Pulmonary artery endothelial cell (primary cell): ENCODE measurements at regions not wholly inside any gene's neighbourhood (a gene's known extent, or its start where the extent isn't known, plus 50 kb on each side); places are given as distances from the start of the nearest gene placed in this dataset.

ENCODE experiments used
- DNase-seq: peaks from one replicate; pipeline ENCODE4 v3.0.0-alpha.2; 2011; ENCODE audit warnings: low read depth, low spot score

DNA sequence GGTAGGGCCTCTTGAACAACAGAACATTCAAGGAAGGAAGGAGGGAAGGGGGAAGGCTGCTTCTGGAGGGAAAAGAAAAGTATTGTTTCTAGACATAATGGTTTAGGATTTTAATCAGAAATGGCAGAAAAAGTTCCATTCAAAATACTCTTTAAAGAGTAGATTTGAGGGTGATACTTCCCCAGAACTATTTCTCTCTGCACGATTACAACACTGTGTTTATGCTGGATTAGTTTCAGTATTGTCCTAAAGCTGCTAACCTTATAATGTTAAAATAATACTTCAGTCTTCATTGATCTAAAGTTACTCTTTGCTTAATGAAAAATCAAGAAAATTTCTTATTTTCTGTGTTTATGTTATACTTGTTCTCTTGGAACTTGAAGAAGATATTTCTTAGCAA is 1026.3 kb upstream of the PABPC4L start:
- no peak for DNase-seq

DNA sequence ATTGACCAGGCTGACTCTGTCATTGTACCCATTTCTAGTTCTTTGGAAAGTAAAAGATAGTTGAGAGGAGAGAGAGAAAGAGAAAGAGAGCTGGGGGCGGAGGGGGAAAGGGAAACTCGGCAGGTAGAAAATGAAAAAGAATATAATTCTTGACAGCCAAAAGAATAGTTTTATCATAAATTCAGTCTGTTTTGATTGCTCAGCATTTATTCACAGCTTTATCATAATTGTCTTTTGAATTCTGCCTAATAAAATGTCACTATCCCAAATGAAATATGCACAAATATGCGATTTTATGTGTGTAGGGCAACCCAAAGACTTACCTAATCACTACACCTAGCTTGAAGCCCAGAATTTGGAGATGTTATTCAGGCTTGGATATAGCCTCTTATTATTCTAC is 1024.0 kb upstream of the PABPC4L start:
- no peak for DNase-seq

DNA sequence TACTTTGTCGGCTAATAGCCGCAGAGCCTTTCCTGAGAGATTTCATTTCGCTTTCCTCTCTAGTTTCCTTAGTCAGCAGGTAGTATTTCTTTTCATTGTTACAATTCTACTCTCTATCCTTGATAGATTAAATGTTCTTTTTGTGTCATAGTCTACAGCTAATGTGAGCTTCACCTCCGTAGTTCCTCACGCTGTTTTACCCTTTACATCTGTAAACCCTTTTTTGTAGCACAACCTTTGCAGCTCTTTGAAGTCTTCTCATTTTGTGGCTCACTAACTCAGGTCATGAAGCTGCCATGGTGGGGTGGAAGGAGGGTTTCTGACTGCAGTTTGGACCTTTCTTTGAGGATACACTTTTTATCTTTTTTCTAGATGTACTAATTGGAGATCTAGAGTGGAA is 1008.8 kb upstream of the PABPC4L start:
- no peak for DNase-seq

DNA sequence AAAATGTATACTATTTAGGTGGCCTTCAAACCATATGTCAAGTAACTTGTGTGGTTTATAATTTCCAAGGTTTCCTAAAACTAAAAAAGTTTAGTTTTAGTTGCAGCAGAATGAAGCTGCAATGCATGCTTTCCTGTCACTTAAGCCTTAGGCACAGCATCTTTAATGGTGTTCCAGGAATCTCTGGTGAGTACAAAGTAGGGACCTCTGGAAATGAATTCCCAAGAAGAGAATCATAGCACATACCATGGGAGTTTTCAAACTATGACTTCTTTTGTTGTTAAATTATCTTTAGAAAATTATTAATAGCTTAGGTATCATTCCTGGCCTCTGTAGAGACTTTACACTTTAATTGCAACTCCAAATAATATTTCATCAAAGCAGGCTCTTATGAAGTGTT is 1005.9 kb upstream of the PABPC4L start:
- no peak for DNase-seq

DNA sequence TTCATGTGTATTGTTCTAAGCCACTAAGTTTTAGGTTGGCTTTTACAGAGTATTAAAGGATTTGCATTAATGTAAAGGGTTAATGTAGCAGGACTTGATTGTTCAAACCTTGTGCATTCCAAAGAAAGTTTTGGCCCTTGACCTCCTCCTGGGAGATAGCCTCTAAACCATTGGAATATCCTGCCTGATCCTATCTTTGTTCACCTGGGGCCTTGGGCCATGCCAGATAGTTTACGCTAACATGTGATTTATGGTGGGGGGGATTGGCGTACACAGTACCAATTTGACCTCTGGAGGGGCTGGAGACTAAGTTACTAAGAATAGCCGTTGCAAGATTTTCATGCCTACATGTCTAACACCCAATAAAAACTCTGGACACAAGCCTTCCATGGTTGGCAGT is 1002.7 kb upstream of the PABPC4L start:
- no peak for DNase-seq

DNA sequence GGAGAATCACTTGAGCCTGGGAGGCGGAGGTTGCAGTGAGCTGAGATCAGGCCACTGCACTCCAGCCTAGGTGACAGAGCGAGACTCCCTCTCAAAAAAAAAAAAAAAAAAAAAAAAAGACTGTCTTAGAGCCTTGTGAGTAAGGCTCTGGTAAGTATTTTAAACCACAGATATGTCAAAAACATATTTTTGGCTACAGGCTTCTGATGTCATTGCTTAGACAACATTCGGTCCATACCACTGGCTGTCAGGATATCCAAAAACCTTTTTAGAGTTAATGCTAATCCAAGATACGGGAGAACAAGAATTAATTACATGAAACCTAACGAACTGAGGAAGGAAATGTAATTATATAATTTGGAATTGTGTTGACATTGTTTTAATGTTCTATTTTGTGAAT is 999.5 kb upstream of the PABPC4L start:
- DNase-seq = no peak

DNA sequence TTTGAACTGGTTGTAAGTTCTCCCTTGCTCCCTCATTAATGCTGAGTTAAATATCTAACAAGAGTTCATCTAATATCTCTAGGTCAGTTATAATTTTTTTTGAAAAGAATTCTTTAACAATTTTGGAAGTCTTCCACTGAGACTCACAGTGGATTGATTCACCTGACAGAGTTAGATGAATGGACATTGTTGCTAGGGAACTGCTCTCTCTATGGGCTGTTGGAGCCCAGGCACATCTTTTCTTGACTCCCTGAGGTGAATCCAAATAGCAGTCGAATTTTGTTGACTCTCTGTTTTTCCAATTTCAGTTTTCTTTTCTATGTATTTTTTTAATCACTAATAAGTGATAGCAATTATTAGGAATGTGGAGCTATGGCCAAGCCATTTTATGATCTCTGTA is 996.1 kb upstream of the PABPC4L start:
- no peak for DNase-seq

DNA sequence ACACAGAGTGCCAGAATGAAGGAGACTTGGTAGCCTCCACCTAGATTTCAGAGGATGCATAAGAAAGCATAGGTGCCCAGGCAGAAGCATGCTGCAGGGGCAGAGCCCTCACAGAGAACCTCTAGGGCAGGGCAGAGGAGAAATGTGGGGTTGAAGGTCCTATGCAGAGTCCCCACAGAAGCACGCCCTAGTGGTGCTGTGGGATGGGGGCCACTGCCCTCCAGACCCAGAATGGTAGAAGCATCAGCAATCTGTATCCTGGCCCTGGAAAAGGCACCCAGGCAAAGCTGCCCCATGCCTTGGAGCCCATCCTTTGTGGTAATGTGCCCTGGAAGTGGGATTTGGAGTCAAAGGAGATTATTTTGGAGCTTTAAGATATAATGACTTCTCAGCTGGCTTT is 992.9 kb upstream of the PABPC4L start:
- DNase-seq = no peak

DNA sequence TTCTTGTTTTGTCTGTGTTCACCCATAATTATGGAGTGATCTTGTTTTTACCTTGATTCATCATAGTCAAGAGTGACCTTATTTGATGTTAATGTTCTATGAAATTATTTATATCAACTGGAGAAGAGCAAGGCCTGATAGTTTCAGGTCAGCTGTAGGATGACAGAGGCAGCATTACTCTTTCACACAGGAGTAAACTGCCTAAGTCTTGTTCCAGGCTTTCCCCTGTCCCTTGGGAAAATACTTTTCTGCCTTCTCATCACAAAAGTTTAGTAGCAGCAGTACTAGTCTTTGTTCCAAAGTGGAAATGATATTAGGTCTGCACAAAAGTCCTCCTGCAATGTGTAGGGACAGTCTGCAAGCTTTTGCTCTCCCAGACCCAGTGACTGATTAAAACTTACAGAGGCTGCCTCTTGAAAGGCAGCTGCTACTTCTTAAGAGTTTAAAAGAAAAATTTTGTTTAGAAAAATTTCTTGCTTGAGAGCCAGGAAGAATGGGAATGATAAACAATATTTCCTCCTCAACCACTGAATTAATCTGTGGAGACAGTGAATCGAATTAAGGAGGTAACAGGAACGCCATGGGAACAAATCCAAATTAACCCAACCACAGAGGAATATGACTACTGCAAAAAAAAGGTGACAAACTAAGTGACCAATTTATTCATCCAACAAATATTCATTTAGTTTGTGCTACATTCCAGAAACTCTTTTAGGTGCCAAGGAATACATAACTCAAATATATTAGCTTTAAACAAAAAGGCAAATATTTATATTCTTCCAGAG is 991.4 kb upstream of the PABPC4L start:
- DNase-seq = no peak

DNA sequence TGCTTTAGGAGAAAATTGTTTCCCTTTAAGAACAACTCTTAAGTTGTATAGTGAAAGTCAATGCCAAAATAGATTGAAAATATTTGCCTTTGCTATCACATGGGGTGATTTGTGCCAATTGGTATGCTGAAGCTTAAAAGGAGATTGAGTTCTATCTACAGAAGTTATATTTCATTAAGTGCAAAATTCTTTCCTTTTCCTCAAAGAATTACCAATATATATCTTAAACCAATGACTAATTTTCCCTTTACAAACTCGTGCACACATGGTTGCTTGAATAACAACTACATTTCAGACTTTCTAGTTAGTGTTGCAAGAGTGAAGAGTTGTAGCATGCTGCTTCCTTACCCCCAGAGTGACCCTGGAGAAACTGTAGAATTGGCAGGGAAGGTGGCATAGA is 990.0 kb upstream of the PABPC4L start:
- DNase-seq = no peak

DNA sequence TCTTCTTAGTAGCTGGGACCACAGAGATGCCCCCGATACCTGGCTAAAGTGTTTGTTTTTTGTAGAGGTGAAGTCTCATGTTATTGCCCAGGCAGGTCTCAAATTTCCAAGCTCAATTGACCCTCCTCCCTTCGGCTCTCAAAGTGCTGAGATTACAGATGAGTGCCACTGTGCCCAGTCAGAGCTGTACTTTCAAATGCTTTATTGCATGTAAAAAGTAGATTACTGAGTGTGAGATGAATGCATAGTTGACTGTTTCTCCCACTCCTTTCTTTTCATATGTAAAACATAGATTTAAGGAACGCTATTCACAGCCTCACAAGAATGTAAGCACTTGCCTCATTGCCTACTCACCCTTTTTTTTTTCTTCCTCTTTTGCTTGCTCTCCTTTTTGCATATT is 984.4 kb upstream of the PABPC4L start:
- no peak for DNase-seq

DNA sequence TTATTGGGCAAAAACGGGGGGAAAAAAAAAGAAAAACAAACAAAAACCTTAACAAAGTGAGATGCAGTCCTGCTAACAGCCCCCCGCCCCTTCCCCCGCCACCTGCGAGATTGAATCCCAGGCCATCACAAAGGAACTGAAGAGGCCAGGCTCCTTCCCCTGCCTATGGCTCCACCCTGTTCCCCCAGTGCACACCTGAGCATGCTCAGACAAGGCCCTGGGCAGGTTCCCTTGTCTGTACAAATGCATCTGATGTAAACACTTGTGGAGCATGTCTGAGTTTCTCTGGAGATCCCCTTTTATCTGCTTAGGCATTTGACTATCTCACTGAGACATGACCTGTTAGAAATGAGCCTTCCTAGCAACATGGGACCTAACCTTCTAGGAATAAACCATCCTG is 983.7 kb upstream of the PABPC4L start:
- DNase-seq = no peak

DNA sequence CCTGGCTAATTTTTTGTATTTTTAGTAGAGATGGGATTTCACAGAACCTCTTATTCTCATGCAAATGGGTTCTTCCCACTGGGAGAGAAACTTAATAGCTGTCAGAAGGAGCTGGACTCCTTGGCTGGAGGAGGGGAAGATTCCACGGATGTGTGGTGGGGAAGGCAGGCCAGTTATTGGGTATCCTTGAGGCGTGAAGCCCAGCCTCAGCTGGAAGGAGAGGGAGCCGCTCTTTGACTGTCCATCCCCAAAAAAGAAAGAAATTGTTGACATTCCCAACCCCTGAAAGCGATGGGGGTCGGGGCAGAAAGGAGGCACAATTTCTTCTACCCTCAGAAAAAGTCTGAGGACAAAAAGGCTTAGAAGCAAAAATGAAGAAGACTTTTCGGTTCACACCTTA is 983.1 kb upstream of the PABPC4L start:
- no peak for DNase-seq

DNA sequence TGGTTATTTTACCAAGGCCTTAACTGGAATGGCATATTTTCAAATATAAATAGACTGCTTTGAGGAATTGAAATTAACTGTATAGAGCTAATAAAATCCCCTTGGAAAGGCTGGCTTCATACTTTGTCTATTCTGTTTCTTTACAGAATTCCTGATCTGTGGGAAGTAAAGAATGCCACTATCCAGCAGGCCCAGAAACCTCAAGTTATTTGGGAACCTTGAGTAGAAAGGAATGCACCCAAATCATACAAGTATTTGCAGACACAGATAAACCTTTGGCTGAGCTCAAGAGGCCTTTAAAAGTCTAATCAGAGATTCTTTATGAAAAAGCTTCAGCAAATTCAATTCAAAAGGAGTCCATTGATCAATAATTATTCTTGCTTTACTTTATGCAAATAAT is 975.7 kb upstream of the PABPC4L start:
- DNase-seq = no peak

DNA sequence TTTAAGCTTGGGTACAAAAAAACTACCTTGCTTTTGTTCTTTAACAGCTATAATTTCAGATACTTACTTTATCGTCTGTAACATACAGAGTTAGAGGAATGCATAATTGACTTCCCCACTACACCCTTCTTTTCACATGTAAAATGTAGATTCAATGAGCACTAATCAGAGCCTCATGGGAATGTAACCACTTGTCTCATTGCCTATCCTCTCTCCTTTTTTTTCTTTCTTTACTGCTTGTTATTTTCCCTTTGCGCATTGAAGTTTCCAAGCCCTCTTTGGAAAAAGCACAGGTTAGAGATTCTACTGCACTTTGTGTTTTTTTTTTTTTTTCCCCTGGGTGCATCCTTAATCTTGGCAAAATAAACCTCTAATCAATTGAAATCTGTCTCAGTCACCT is 965.1 kb upstream of the PABPC4L start:
- DNase-seq = no peak

DNA sequence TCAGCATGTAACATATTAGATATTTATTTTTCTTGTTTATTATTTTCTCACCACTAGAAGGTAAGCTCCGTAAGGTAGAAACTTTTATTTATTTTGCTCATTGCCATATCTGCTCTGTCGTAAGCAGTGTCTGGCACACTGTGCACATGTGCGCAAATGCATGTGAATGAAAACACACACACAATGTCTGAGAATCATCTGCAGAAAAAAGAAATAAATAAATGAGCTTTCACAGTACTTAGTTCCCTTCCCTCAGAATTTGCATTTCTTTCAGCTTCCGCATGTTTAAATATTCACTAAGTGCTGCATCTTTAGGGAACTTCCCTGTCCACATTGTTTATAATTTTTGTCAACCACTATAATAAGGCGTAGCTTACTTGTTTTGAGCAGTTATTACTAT is 963.0 kb upstream of the PABPC4L start:
- no peak for DNase-seq

DNA sequence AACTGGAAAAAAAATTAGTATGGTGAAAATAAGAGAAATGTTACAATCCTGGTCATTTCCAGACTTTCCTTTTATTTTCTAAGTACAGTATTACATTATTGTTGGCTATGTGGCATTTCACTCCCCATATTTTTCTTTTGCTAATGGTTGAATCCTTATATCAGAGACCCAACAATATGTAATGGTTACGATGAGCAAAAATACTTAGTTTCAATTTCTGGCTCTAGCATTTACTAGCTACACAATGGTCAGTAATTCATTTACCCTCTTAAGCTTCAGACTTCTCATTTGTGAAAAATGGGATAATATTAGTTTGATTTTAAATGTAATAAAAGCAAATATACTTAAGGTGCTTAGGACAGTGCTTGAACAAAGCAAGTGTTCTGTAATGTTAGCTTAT is 942.9 kb upstream of the PABPC4L start:
- no peak for DNase-seq

DNA sequence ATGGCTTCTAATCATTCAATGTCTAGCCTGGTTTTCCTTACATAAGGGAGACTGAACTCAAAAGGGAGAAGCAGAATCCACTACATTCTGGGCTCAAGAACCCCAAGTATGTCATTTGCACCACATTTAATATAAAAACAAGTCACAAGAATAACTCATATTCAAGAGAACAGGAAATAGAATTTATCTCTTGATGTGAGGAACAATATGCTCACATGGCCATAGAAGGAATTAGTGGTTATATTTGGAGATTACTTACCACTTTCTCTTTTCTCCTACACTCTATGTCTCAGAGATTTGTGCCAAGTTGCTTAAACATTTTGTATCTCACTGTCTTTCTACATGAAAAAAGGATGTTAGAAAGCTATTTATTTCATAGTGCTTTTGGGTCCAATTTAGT is 922.6 kb upstream of the PABPC4L start:
- DNase-seq = no peak

DNA sequence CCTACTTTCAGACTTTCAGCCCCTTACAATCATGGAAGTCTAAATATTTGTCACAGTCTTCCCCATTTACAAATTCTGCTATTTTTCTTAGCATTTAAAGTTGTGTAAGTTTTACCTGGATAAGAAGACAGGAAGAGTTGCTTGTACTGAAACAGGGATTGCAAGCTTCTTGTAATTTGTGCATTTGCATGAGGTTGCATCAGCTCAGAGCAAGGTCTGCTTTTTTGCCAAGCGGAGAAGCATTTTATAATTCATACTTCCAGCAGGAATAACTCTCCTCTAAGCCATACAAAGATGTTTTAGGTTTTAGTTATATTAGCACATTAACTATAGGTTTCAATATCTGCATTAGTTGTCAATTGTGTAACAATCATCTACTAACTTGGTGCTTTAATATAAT is 922.0 kb upstream of the PABPC4L start:
- DNase-seq = no peak

DNA sequence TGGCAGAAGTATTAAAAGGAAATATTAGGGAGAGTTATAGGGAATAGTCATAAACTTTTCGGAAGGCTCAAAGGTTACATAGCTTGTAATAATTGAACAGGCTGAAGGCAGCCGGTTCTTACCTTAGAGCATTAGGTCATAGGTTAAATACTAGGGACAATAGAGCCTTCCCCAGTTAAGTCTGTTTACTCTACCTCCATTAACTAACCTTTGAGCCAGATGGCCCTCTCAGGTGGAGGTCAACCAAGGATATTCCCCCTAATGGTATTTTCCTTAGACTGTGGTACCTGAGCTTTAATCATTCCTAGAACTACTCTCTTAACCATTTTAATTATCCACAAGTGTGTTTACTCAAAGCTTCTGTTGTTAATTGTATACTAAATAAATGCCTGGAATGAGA is 920.9 kb upstream of the PABPC4L start:
- DNase-seq = no peak

DNA sequence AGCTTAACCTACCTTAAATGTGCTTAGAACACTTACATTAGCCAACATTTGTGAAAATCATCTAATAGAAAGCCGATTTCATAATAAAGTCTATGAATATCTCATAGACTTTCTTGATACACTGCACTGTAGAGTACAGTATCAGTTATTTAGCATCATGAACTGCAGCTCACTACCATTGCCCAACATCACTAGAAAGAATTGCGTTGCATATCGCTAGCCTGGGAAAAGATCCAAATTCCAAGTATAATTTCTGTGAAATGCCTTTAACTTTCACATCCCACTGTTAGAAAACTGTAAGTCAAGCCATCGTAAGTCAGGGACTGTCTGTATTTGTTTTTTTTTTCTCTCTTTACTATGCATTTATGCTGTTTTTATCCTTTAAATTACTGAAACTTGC is 918.6 kb upstream of the PABPC4L start:
- no peak for DNase-seq

DNA sequence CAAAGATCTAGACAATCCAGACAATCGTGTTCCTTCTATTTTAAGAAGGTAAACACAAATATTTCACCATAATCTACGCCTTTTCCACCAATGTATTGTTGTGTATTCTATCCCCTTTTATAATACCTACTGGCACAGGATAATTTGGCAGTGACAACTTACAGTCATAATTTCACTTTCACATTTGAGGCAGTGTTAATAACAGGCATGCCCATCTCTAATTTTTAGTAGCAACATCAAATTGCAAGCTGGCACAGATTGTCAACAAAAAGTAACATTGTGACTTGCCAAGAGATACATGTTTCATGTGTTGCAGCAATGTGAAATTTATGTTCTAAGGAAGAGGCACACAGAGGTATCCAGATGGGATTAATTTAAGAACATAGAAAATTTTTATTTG is 912.5 kb upstream of the PABPC4L start:
- DNase-seq = no peak

DNA sequence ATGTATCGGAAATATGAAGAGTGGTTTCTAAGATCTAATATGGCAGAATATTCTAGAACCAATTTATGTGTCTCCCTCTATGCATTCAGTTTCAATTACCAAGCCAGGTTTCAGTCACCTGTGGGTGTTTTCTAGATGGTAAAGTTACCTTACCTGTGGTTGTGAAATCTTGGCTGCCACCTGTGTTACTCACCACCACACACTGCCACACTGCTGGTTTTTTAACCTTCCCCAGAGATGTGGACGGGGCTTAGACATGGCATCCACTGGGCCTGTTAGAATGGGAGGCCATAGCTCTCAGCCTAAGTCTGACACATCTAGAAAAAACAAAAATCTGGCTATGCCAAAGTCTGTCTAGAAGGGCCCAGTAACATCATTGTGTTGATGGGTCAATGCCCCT is 896.5 kb upstream of the PABPC4L start:
- DNase-seq = no peak

DNA sequence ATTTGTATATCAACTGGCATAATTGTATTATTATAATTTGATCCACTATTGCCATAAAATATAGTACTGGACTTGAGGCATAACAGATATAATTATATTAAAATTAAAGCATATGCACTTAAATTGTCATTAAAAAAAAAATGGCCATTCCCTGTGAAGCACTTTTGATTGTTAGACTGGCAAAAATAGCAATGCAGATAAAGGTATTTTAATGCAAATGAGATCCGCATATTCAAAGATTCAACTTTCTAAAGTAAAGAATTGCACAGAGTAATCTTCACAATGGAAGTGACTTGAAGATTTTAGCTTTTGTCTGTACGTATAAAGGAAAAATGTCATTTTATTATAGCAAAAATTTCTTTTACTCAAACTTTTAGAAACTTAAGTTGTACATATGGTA is 871.8 kb upstream of the PABPC4L start:
- no peak for DNase-seq
